MCF 10A (cell line): ENCODE measurements at regions not wholly inside any gene's neighbourhood (a gene's known extent, or its start where the extent isn't known, plus 50 kb on each side); places are given as distances from the start of the nearest gene placed in this dataset.
"Not testable (repeated sequence)": the region's sequence is repeated elsewhere in the genome, so short reads cannot be mapped to it uniquely, and the experiment has no call there.

Experiments
- BruUV-seq: library from RNA; stranded (reverse); fragments of 400-500 nt; replicated peaks from 2 replicates; lab custom pipeline; 2021; lab: Mats Ljungman, UMichigan
- CTCF ChIA-PET: fragments of 300-600 bp; sonication (Branson Sonifier 250); formaldehyde crosslinking; extraction: SDS; loops from one replicate; lab custom pipeline; 2021; ENCODE audit warnings: antibody characterized with exemption, inconsistent platforms; lab: Yijun Ruan, JAX
- POLR2A ChIA-PET: fragments of 300-600, 350-650 bp; sonication (Branson Sonifier 250); formaldehyde crosslinking; extraction: SDS; loops from one replicate; lab custom pipeline; 2020; ENCODE audit warnings: antibody characterized with exemption, inconsistent platforms; lab: Yijun Ruan, JAX
- DNase-seq: peaks from one replicate; pipeline ENCODE4 v3.0.0-alpha.2; 2018; ENCODE audit not compliant: unreplicated experiment
- H3K27ac Mint-ChIP-seq: one replicate; pipeline ENCODE4 v1.8.0; 2022; ENCODE audit warnings: mild to moderate bottlenecking, low read depth, mixed read lengths; ENCODE audit not compliant: unreplicated experiment
- H3K27me3 Mint-ChIP-seq: one replicate; pipeline ENCODE4 v1.8.0; 2022; ENCODE audit warnings: mixed read lengths; ENCODE audit not compliant: insufficient read depth, unreplicated experiment
- H3K36me3 Mint-ChIP-seq: one replicate; pipeline ENCODE4 v1.8.0; 2022; ENCODE audit warnings: mild to moderate bottlenecking, moderate library complexity, mixed read lengths; ENCODE audit not compliant: insufficient read depth, unreplicated experiment
- H3K4me1 Mint-ChIP-seq: one replicate; pipeline ENCODE4 v1.8.0; 2022; ENCODE audit warnings: mixed read lengths; ENCODE audit not compliant: insufficient read depth, unreplicated experiment
- H3K4me3 Mint-ChIP-seq: one replicate; pipeline ENCODE4 v1.8.0; 2022; ENCODE audit warnings: mild to moderate bottlenecking, moderate library complexity, mixed read lengths; ENCODE audit not compliant: unreplicated experiment
- H3K9me3 Mint-ChIP-seq: one replicate; pipeline ENCODE4 v1.8.0; 2022; ENCODE audit warnings: mixed read lengths; ENCODE audit not compliant: unreplicated experiment
- CTCF ChIP-seq: fragments of 200-600 bp; IDR thresholded peaks from one replicate; pipeline ENCODE4 v1.8.0; 2022; ENCODE audit warnings: antibody characterized with exemption, mild to moderate bottlenecking; ENCODE audit not compliant: unreplicated experiment
- intact Hi-C: fragments of 100-400 bp; cut with micrococcal nuclease; formaldehyde crosslinking; loops from 2 replicates; pipeline ENCODE4 v1.14.1; 2022

GRCh38 chr2:234898534-234899053, 53.2 kb upstream of the SH3BP4 start:
- no peak overlapping the region for H3K4me3 Mint-ChIP-seq
- no peak for TF ChIP-seq CTCF
- no peak overlapping the region for H3K27ac Mint-ChIP-seq
- H3K36me3 Mint-ChIP-seq = no peaks in the 10 kb centered on the region
- no peaks in the 10 kb centered on the region for H3K4me1 Mint-ChIP-seq
- no TSS peak for BruUV-seq
- intact Hi-C loops = no loop called here
- CTCF ChIA-PET = interaction anchor here (1.0 kb wide), 1 partner anchor 17 kb away, joined by 3 read pairs; no protein-coding TSS in a partner anchor
- no peaks in the 10 kb centered on the region for H3K9me3 Mint-ChIP-seq
- POLR2A ChIA-PET = no interaction called here
- DNase-seq = no peak
- no peaks in the 10 kb centered on the region for H3K27me3 Mint-ChIP-seq

- H3K36me3 Mint-ChIP-seq, H3K4me1 Mint-ChIP-seq, H3K27ac Mint-ChIP-seq, CTCF ChIA-PET, BruUV-seq, H3K27me3 Mint-ChIP-seq, H3K9me3 Mint-ChIP-seq, intact Hi-C loops, DNase-seq: not testable (repeated sequence)
- peak overlapping the region; percentile 29 for H3K4me3 Mint-ChIP-seq
- POLR2A ChIA-PET = interaction anchor here (1.0 to 2.4 kb wide), 3 partner anchors 61 to 139 kb away, joined by 4 to 7 read pairs (median 5); no protein-coding TSS in a partner anchor
Measured at GRCh38 chr2:234888442-234888841, 63.4 kb upstream of the SH3BP4 start.

- POLR2A ChIA-PET = interaction anchor here (0.8 to 2.4 kb wide), 3 partner anchors 66 to 141 kb away, joined by 3 to 7 read pairs (median 5); no protein-coding TSS in a partner anchor
- H3K4me3 Mint-ChIP-seq = no peak overlapping the region
- H3K27me3 Mint-ChIP-seq = no peaks in the 10 kb centered on the region
- H3K27ac Mint-ChIP-seq = peak overlapping the region; percentile 59
- no peak for TF ChIP-seq CTCF
- CTCF ChIA-PET = no interaction called here
- DNase-seq = no peak
- no peaks in the 10 kb centered on the region for H3K9me3 Mint-ChIP-seq
- intact Hi-C loops = no loop called here
- no TSS peak for BruUV-seq
- H3K36me3 Mint-ChIP-seq = no peaks in the 10 kb centered on the region
- no peaks in the 10 kb centered on the region for H3K4me1 Mint-ChIP-seq
Measured at GRCh38 chr2:234887195-234887594, 64.6 kb upstream of the SH3BP4 start.

GRCh38 chr2:234885886-234886285, 65.9 kb upstream of the SH3BP4 start:
- H3K9me3 Mint-ChIP-seq = no peaks in the 10 kb centered on the region
- no peaks in the 10 kb centered on the region for H3K36me3 Mint-ChIP-seq
- TF ChIP-seq CTCF = no peak
- peaks cover 3% of the 10 kb centered on the region for H3K4me1 Mint-ChIP-seq
- H3K27ac Mint-ChIP-seq = no peak overlapping the region
- POLR2A ChIA-PET = interaction anchor here (0.6 kb wide), 1 partner anchor 526 kb away, joined by 3 read pairs; no protein-coding TSS in a partner anchor
- BruUV-seq = no TSS peak
- intact Hi-C loops = no loop called here
- no peak for DNase-seq
- H3K4me3 Mint-ChIP-seq = no peak overlapping the region
- H3K27me3 Mint-ChIP-seq = no peaks in the 10 kb centered on the region
- CTCF ChIA-PET = interaction anchor here (1.0 kb wide), 1 partner anchor 22 kb away, joined by 3 read pairs; no protein-coding TSS in a partner anchor
